ENCODE measurements at regions not wholly inside any gene's neighbourhood (a gene's known extent, or its start where the extent isn't known, plus 50 kb on each side); places are given as distances from the start of the nearest gene placed in this dataset.

- no peak for DNase-seq
Measured at GRCh38 chr5:159385536-159385935, 55.2 kb upstream of the IL12B start.

DNA sequence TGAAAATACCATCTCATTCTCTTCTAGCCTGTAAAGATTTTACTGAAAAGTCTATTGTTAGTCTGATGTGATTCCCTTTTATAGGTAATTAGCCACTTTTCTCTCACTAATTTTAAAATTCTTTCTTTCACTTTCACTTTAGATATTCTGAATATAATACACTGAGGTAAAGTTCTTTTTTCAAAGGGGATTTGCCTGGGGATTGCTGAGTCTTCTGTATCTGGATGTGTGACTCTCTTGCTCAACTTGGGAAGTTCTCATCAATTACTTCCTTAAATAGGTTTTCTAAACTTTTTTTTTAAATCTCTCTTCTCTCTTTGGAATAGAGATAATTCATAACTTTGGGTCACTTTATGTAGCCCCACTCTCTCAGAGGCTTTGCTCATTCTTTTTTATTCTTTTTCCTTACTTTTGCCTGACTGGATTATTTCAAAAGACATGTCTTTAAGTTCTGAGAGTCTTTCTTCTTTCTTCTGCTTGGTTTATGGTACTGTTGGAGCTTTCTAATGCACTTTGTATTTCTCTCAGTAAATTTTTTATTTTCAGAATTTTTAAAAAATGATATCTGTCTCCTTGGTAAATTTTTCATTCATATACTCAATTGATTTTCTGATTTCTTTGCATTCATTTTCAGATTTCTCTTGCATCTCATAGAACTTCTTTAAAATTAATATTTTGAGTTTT is 55.9 kb upstream of the IL12B start:
- no peak for DNase-seq

- DNase-seq = no peak
Measured at GRCh38 chr5:159392871-159393270, 62.6 kb upstream of the IL12B start.

DNA sequence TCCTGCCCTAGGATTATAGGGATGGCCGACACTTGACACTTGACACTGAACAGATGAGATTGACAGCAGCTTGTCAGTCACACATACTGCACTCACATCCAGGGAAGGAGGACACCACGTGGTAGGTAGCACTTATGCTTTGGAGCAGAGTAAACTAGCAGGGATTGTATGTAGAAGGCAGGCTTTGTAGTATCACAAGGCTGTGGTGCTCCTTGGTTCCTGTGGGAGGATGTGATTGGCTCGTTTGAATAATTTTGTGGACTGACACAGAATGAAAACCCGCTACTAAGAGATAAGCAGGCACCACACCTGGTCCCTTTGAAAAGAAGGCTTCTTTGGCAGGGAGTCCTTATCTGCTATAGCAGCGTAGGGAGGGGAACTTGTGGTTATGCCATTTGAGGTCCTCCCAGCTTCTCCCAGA is 63.6 kb upstream of the IL12B start:
- DNase-seq = no peak

- DNase-seq = no peak
Measured at GRCh38 chr5:159395202-159395601, 64.9 kb upstream of the IL12B start.

- DNase-seq = no peak
Measured at GRCh38 chr5:159398936-159399335, 68.6 kb upstream of the IL12B start.

GRCh38 chr5:159400476-159400875 is 70.2 kb upstream of the IL12B start:
- DNase-seq = no peak

DNA sequence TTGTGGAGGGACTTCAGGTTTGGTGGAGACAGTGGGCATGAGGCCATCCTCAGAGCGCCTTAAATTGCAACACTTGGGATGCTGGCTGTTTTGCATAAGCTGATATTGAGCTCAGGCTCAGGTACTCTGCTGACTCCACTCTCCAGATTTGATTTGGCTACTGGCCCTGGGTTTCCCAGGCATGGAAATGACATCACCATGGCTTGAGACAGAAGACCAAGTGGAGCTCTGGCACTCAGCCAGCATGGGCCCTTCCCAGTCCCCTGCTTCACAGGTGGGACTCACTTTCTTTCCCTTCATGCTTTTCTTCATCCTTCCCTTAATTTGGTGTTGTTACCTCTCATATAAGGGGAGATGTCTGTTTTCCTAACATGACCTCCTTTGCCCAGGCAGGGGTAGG is 72.0 kb upstream of the IL12B start:
- DNase-seq = no peak

DNA sequence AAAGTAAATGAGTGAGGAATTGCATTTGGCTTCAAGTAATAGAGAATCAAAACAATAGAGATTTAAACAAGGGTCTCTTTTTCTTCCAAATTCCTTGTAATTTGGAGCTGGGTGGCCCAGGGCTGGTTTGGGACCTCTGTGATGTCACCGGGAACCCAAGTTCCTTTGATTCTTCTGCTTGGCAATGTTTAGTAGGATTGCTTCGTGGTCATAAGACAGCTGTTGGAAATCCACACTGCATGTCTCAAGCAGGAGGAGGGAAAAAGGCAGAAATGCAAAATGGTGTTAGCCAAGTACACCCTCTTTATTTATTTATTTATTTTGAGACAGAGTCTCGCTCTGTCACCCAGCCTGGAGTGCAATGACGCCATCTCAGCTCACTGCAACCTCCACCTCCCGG is 72.6 kb upstream of the IL12B start:
- DNase-seq = no peak

DNA sequence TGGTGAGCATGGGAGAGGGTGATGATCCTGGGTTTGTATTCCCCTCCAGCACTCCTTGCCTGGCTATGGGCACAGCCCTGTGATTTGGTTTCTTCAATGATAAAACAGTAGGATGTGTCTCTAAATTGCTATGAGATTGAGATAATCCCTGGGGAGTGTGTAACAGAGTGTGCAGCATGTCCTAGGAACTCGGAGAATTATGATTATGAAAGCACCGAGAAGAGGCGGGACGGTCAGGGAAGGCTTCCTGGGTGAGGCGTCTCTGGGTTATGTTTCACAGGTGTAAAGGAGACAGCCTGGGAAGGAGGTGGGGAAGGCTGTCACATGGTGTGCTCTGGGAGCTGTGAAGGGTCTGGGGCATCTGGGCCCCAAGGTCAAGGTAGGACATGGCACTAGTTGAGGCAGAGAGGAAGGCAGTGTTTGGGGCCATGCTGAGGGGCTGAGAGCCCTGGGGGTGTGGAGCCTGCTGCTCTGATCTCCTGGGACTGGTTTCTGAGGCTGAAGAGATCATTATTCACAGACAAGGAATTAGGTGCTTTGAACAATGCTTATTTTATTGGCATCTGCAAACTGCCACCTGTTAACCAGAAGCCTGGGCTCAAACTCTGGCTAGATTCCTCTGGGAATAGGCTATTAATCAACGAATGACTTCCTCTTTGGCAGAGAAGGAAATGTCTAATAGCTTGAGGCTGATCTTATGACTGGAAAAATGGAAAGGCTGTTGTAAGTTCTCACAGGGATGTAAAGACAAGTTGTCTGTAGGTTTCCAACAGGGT is 73.8 kb upstream of the IL12B start:
- DNase-seq = no peak

- DNase-seq = no peak
Measured at GRCh38 chr5:159405611-159406031, 75.3 kb upstream of the IL12B start.

DNA sequence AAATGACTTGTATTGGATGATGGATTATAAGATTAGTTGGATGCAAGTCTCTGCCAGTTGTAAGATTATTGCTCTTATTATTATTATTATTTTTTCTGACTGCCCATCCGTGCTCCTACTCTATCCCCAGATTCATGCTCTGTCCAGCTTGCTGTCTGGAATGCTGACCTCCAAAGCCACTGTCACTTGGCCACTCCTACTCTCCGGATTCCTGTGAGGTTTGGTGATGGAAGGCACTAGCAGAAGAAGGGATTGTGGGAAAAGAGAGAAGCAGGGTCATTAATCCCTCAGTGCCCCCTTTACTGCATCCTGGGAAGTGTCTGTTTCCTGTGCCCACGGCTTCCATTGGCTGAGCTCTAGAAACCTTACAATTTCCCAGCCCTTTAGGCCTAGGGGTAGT is 76.3 kb upstream of the IL12B start:
- DNase-seq = no peak

- DNase-seq = no peak
Measured at GRCh38 chr5:159409801-159410200, 79.5 kb upstream of the IL12B start.

- no peak for DNase-seq
Measured at GRCh38 chr5:159410480-159410879, 80.2 kb upstream of the IL12B start.

GRCh38 chr5:159411115-159411514 is 80.8 kb upstream of the IL12B start:
- DNase-seq = no peak

- DNase-seq = peak; percentile 84
Measured at GRCh38 chr5:159412284-159413046, 82.2 kb upstream of the IL12B start.

GRCh38 chr5:159414021-159414420 is 83.7 kb upstream of the IL12B start:
- no peak for DNase-seq

DNA sequence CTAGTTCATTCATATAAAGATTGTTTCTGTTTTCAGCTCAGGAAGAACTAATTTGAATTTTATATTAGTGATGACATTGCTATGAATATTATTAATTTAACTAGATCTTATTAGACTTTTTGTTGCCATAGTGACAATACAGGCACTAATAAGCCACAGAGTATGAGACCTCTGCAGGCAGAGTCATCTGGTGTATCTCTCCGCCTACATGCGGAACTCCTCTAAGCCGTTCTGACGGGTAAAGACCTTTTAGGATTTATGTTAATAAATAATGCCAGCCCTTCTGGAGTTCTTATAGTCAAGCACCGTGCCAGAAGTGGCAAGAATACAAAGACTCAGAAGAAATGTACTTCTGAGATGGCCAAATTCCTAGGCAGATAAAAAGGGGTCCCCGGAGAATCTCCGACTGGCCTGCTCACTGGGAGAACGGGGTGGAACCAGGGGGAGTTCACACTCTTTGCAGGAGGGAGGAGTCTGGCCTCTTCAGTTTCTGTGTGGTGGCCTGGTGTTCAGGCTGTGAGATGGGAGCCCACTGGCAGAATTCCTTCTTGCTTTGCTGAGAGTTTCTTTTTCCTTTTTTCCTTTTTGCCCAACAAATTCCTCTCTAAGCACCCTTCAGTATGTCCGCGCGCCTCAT is 85.1 kb upstream of the IL12B start:
- DNase-seq = no peak

DNA sequence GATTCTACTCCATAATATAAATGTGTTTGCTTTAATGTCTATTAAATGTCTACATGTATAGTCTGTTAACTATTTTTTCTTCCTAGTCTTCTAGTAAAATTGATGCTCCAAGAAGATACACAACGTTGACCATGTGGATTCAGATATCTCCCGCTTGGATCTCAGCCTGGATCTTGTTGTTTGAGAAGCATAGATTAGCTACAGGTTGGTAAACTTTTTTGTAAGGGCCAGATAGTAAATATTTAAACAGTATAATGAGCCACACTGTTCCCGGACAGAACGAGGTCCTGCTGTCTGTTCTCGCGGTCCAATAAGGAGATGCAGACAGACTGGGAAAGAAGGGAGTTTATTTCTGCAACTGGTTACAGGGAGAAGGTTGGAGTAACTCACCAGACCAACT is 86.2 kb upstream of the IL12B start:
- DNase-seq = no peak

DNA sequence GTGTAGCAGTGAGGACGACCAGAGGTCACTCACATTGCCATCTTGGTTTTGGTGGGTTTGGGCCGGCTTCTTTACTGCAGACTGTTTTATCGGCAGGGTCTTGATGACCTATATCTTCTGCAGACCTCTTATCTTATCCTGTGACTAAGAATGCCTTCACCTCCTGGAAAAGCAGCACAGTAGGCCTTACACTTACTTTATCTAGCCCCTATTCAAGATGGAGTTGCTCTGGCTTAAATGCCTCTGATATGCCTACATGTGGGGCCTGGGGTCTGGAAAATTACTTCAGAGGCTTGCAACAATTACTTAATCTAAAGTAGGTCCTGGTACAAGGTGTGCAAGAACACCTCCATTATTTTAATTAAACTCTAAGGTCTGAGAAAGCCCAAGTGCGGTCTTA is 86.9 kb upstream of the IL12B start:
- no peak for DNase-seq

DNA sequence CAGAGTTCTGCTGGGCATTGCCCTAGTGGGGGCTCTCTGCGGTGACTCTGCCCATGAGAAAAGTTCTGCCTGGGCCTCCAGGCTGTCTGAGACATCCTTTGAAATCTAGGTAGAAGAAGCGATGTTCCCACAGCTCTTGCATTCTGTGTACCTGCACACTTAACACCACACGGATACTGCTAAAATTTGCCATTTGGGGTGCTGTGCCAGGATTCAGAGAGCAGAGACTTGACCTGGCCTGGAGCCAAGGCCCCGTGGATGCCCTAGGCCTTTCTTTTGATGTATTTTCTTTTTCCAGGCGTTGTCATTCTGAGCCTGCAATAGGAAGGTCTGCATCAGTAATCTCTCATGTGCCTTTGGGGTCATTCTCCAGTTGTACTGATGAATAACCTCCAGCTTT is 89.3 kb upstream of the IL12B start:
- DNase-seq = no peak

DNA sequence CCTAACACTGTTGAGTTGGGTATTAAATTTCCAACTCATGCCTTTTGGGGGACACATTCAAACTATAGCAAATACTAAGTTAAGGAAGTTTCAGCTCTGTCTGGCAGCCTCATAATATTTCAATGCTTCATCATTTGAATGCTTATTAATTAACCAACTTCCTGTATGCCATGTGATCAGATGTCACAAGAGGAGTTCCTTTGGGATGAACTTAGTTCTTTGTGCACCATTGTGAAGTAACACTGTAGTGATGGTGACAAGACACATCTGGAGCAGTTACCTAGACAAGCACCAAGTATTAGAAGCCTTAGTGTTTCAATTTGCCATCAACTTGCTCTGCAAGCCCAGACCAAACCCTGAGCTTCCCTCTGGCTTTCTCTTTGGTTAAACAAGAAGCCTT is 90.7 kb upstream of the IL12B start:
- DNase-seq = no peak

DNA sequence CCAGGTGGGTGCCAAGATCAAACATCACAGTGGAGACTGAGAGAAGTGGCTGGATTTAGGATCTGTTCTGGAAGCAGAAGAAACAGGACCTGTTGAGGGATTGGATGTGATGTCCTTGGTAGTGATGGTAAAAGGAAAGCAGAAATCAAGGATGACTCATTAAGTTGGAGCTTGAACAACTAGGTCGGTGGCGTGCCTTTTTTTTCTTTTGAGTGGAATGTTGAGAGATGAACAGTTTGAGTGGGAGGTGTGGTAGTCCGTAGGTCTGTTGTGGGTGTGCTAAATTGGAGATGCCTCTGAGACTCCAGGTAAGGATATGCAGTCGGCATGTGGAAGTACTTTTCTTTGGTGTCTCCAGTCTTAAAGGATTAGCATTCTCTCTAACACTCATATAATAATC is 92.1 kb upstream of the IL12B start:
- no peak for DNase-seq
